ENCODE measurements at regions not wholly inside any gene's neighbourhood (a gene's known extent, or its start where the extent isn't known, plus 50 kb on each side); places are given as distances from the start of the nearest gene placed in this dataset.

GRCh38 chr12:5197656-5198055 lies 154.0 kb downstream of the KCNA5 start:
- FAIRE-seq (no peak), DNase-seq (ENCODE audit: low read depth) (no peak)
- H3K36me3 ChIP-seq (ENCODE audit: control insufficient read depth, insufficient read depth, low read length), result no peaks in the 10 kb centered on the region
- no peak overlapping the region for H3K4me3 ChIP-seq (ENCODE audit: low read depth, low read length)
- H3K27me3 ChIP-seq (ENCODE audit: control insufficient read depth, insufficient read depth, low read length), result no peaks in the 10 kb centered on the region
- TF ChIP-seq, protein P1, sequence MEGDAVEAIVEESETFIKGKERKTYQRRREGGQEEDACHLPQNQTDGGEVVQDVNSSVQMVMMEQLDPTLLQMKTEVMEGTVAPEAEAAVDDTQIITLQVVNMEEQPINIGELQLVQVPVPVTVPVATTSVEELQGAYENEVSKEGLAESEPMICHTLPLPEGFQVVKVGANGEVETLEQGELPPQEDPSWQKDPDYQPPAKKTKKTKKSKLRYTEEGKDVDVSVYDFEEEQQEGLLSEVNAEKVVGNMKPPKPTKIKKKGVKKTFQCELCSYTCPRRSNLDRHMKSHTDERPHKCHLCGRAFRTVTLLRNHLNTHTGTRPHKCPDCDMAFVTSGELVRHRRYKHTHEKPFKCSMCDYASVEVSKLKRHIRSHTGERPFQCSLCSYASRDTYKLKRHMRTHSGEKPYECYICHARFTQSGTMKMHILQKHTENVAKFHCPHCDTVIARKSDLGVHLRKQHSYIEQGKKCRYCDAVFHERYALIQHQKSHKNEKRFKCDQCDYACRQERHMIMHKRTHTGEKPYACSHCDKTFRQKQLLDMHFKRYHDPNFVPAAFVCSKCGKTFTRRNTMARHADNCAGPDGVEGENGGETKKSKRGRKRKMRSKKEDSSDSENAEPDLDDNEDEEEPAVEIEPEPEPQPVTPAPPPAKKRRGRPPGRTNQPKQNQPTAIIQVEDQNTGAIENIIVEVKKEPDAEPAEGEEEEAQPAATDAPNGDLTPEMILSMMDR (IDR thresholded peaks at IDR 0.05; ENCODE audit: insufficient read depth, low read length, severe bottlenecking), result no peak

GRCh38 chr12:5200278-5201087 lies 156.8 kb downstream of the KCNA5 start:
- no peak overlapping the region for H3K4me3 ChIP-seq (ENCODE audit: low read depth, low read length)
- DNase-seq (ENCODE audit: low read depth), result peak; percentile 20
- H3K36me3 ChIP-seq (ENCODE audit: control insufficient read depth, insufficient read depth, low read length), result no peaks in the 10 kb centered on the region
- no peaks in the 10 kb centered on the region for H3K27me3 ChIP-seq (ENCODE audit: control insufficient read depth, insufficient read depth, low read length)
- TF ChIP-seq, protein P1 (IDR thresholded peaks at IDR 0.05; ENCODE audit: insufficient read depth, low read length, severe bottlenecking), result peak; percentile 78
- no peak for FAIRE-seq

- DNase-seq (ENCODE audit: low read depth) (no peak), FAIRE-seq (no peak)
- TF ChIP-seq, protein P1 (IDR thresholded peaks at IDR 0.05; ENCODE audit: insufficient read depth, low read length, severe bottlenecking), result no peak
- Histone ChIP-seq H3K4me3 (ENCODE audit: low read depth, low read length) (no peak overlapping the region), H3K36me3 (ENCODE audit: control insufficient read depth, insufficient read depth, low read length) (no peaks in the 10 kb centered on the region), H3K27me3 (ENCODE audit: control insufficient read depth, insufficient read depth, low read length) (no peaks in the 10 kb centered on the region)
Measured at GRCh38 chr12:5201554-5202218, 158.0 kb downstream of the KCNA5 start.

GRCh38 chr12:5203274-5203673 lies 159.6 kb downstream of the KCNA5 start:
- no peaks in the 10 kb centered on the region for H3K27me3 ChIP-seq (ENCODE audit: control insufficient read depth, insufficient read depth, low read length)
- H3K36me3 ChIP-seq (ENCODE audit: control insufficient read depth, insufficient read depth, low read length), result no peaks in the 10 kb centered on the region
- DNase-seq (ENCODE audit: low read depth) (no peak), FAIRE-seq (no peak)
- H3K4me3 ChIP-seq (ENCODE audit: low read depth, low read length), result no peak overlapping the region
- TF ChIP-seq, protein P1 (IDR thresholded peaks at IDR 0.05; ENCODE audit: insufficient read depth, low read length, severe bottlenecking), result no peak

DNA sequence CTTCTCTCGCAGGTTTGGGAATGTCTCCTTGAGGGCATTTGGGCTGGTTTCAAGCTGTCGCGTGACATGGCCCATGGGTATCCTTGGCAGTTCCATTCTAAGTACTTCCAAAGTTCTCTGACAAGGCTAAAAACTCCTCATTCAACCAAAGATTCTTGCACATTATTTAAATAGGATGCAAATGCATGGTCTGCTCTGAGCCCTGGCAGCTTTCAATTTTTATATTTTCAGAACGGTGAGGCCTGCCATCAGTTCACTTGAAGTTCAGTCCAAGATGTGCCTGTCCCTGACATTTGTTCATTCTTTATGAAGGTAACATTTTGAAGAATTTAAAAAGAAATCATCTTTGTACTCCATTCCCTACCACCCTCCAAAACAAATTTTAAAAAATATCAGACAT lies 160.0 kb downstream of the KCNA5 start:
- DNase-seq (ENCODE audit: low read depth), result no peak
- TF ChIP-seq, protein P1 (IDR thresholded peaks at IDR 0.05; ENCODE audit: insufficient read depth, low read length, severe bottlenecking), result no peak
- no peak overlapping the region for H3K4me3 ChIP-seq (ENCODE audit: low read depth, low read length)
- FAIRE-seq, result no peak
- no peaks in the 10 kb centered on the region for H3K27me3 ChIP-seq (ENCODE audit: control insufficient read depth, insufficient read depth, low read length)
- no peaks in the 10 kb centered on the region for H3K36me3 ChIP-seq (ENCODE audit: control insufficient read depth, insufficient read depth, low read length)
